GM12878 (cell line): ENCODE measurements at regions not wholly inside any gene's neighbourhood (a gene's known extent, or its start where the extent isn't known, plus 50 kb on each side); places are given as distances from the start of the nearest gene placed in this dataset.

Experiments
- ATAC-seq: fragments of 200-7000 bp; cut with Tn5 transposase; 3 replicates; pipeline ENCODE4 v1.9.1; 2020; ENCODE audit warnings: mild to moderate bottlenecking, moderate library complexity
- BruUV-seq: library from RNA; stranded (reverse); fragments of 400-500 nt; replicated peaks from 2 replicates; lab custom pipeline; 2021; lab: Mats Ljungman, UMichigan
- CTCF ChIA-PET: fragments of 300-600 bp; sonication (Branson Sonifier 250); formaldehyde crosslinking; extraction: SDS; loops from one replicate; lab custom pipeline; 2021; ENCODE audit warnings: inconsistent platforms; lab: Yijun Ruan, JAX
- POLR2A ChIA-PET: fragments of 350-600 bp; formaldehyde crosslinking; extraction: SDS; loops from one replicate; lab custom pipeline; 2021; ENCODE audit warnings: inconsistent platforms; lab: Charles Lee
- RAD21 ChIA-PET: fragments of 300-600 bp; sonication (Branson Sonifier 250); formaldehyde crosslinking; loops from one replicate; lab custom pipeline; 2023; ENCODE audit warnings: antibody characterized with exemption; ENCODE audit not compliant: unreplicated experiment; lab: Charles Lee
- SMC1A ChIA-PET: fragments of 300-600 bp; sonication (Branson Sonifier 250); formaldehyde crosslinking; loops from one replicate; lab custom pipeline; 2023; ENCODE audit not compliant: unreplicated experiment, uncharacterized antibody; lab: Charles Lee
- DNase-seq: peaks from one replicate; pipeline ENCODE4 v3.0.0-alpha.2; 2011; ENCODE audit warnings: low read depth, low spot score
- FAIRE-seq: peaks from 3 replicates; lab custom pipeline; 2011; peaks lifted over from hg19 to GRCh38; lab: Jason Lieb, UNC
- H2AFZ ChIP-seq: 2 replicates; pipeline ENCODE4 v1.6.0; 2011; ENCODE audit warnings: low read depth, low read length, control low read depth; ENCODE audit not compliant: control insufficient read depth
- H3K27ac ChIP-seq: 2 replicates; pipeline ENCODE4 v1.5.1; 2011; ENCODE audit warnings: control low read depth; ENCODE audit not compliant: control insufficient read depth, insufficient read depth
- H3K27me3 ChIP-seq, 2 experiments: replicated peaks in 1 of 2; 2 replicates each; pipeline versions ENCODE4 v1.6.0 to v1.6.1; 2011; ENCODE audit warnings: low read length in 1 of 2; ENCODE audit not compliant: control insufficient read depth in 2 of 2, insufficient read depth in 2 of 2
- H3K36me3 ChIP-seq, 2 experiments: 2 replicates each; pipeline ENCODE4 v1.5.1; 2011; ENCODE audit warnings: low read length in 1 of 2; ENCODE audit not compliant: control insufficient read depth in 2 of 2, insufficient read depth in 2 of 2
- H3K4me1 ChIP-seq: 2 replicates; pipeline ENCODE4 v1.6.1; 2011; ENCODE audit warnings: mild to moderate bottlenecking, low read length, moderate library complexity, mixed read lengths; ENCODE audit not compliant: control insufficient read depth, insufficient read depth
- H3K4me2 ChIP-seq: 2 replicates; pipeline ENCODE4 v1.6.0; 2011; ENCODE audit warnings: control low read depth; ENCODE audit not compliant: control insufficient read depth, insufficient read depth
- H3K4me3 ChIP-seq: fragments of 200-600 bp; sonication (generic); 2 replicates; pipeline ENCODE4 v1.5.1; 2016
- H3K79me2 ChIP-seq: 2 replicates; pipeline ENCODE4 v1.6.0; 2011; ENCODE audit warnings: low read length; ENCODE audit not compliant: control insufficient read depth, insufficient read depth
- H3K9ac ChIP-seq: 2 replicates; pipeline ENCODE4 v1.8.0; 2011; ENCODE audit warnings: low read length, control low read depth, mixed read lengths; ENCODE audit not compliant: control insufficient read depth, insufficient read depth
- H3K9me3 ChIP-seq: replicated peaks from 3 replicates; pipeline ENCODE4 v1.5.1; 2011; ENCODE audit warnings: mild to moderate bottlenecking, low read length; ENCODE audit not compliant: control insufficient read depth, insufficient read depth
- H4K20me1 ChIP-seq: 2 replicates; pipeline ENCODE4 v1.6.0; 2011; ENCODE audit not compliant: control insufficient read depth, insufficient read depth
- CBX3 ChIP-seq: fragments of 200-600 bp; sonication (generic); IDR thresholded peaks from 2 replicates; pipeline ENCODE4 v1.6.1; 2016; ENCODE audit warnings: low read depth, borderline replicate concordance
- GABPA ChIP-seq: IDR thresholded peaks from 2 replicates; pipeline ENCODE4 v1.6.1; 2014; ENCODE audit warnings: antibody characterized with exemption, low read depth, mild to moderate bottlenecking, inconsistent platforms
- HDGF ChIP-seq: fragments of 450-650 bp; IDR thresholded peaks from 2 replicates; pipeline ENCODE4 v1.6.1; 2016; ENCODE audit warnings: antibody characterized with exemption
- KAT2A ChIP-seq: conservative IDR thresholded peaks from 2 replicates; pipeline ENCODE4 v1.6.1; 2011; ENCODE audit warnings: low read depth, low read length; ENCODE audit not compliant: control insufficient read depth
- LARP7 ChIP-seq: fragments of 450-650 bp; IDR thresholded peaks from 2 replicates; pipeline ENCODE4 v1.6.1; 2017; ENCODE audit warnings: mild to moderate bottlenecking
- NFIC ChIP-seq: IDR thresholded peaks from 2 replicates; pipeline ENCODE4 v1.6.1; 2012; ENCODE audit warnings: low read depth, mild to moderate bottlenecking, inconsistent platforms, low read length, moderate library complexity
- NR2C1 ChIP-seq: fragments of 450-650 bp; IDR thresholded peaks from 2 replicates; pipeline ENCODE4 v1.6.1; 2017; ENCODE audit warnings: antibody characterized with exemption, mild to moderate bottlenecking, moderate library complexity
- NR2F1 ChIP-seq: fragments of 450-650 bp; conservative IDR thresholded peaks from 2 replicates; pipeline ENCODE4 v1.6.1; 2017; ENCODE audit warnings: mild to moderate bottlenecking
- PKNOX1 ChIP-seq: fragments of 450-650 bp; IDR thresholded peaks from 2 replicates; pipeline ENCODE4 v1.6.1; 2016; ENCODE audit warnings: mild to moderate bottlenecking
- PML ChIP-seq: IDR thresholded peaks from 2 replicates; pipeline ENCODE4 v1.6.1; 2012; ENCODE audit warnings: low read length, inconsistent platforms
- SMAD5 ChIP-seq: IDR thresholded peaks from 2 replicates; pipeline ENCODE4 v1.6.1; 2016; ENCODE audit warnings: antibody characterized with exemption, low read depth
- TBL1XR1 ChIP-seq: IDR thresholded peaks from 2 replicates; pipeline ENCODE4 v1.6.1; 2012; ENCODE audit warnings: low read depth, low read length, improper control_type of control experiment
- TCF7 ChIP-seq: IDR thresholded peaks from 2 replicates; pipeline ENCODE4 v1.6.1; 2014; ENCODE audit warnings: antibody characterized with exemption, borderline replicate concordance
- WGBS: methylation state at CpG from one replicate; pipeline ENCODE4 v1.1.6; 2016; ENCODE audit warnings: low lambda C conversion rate; ENCODE audit not compliant: insufficient replicate concordance, insufficient coverage; ENCODE audit errors: missing lambda C conversion rate; 5-methylcytosine and 5-hydroxymethylcytosine counted together
- in situ Hi-C: fragments of 300-500 bp; cut with MboI; formaldehyde crosslinking; loops from 9 replicates; pipeline ENCODE4 v1.14.3; 2018; ENCODE audit warnings: mixed read lengths
- intact Hi-C: fragments of 100-400 bp; cut with micrococcal nuclease; formaldehyde crosslinking; loops from one replicate; pipeline ENCODE4 v1.14.2; 2022; ENCODE audit not compliant: unreplicated experiment
- TF ChIP-seq, protein P1 (sequence below): fragments of 450-650 bp; IDR thresholded peaks from 2 replicates; pipeline ENCODE4 v1.6.1; 2016; ENCODE audit warnings: mild to moderate bottlenecking

GRCh38 chr7:130995252-130996081, 261.5 kb upstream of the KLF14 start:
- CTCF ChIA-PET = interaction anchor here (0.5 to 8.1 kb wide), 9 partner anchors 9 to 633 kb away, joined by 3 to 91 read pairs (median 11); no protein-coding TSS in a partner anchor
- SMC1A ChIA-PET = interaction anchor here (0.5 to 4.7 kb wide), 24 partner anchors 9 to 98 kb away, joined by 3 to 49 read pairs (median 4); no protein-coding TSS in a partner anchor
- intact Hi-C loops = loop anchor here (1.0 kb wide), 1 partner anchor 36 kb away; no protein-coding TSS in a partner anchor
- H3K9me3 ChIP-seq = no peaks in the 10 kb centered on the region
- H2AFZ ChIP-seq = no peak overlapping the region
- ATAC-seq = no peak
- WGBS = 85% methylated on average over 10 of the region's 10 CpGs
- no peak for FAIRE-seq
- no peaks in the 10 kb centered on the region for H4K20me1 ChIP-seq
- POLR2A ChIA-PET = interaction anchor here (1.1 to 2.5 kb wide), 2 partner anchors 13 to 33 kb away, joined by 5 to 10 read pairs; no protein-coding TSS in a partner anchor
- no peaks in the 10 kb centered on the region; a peak in 2 of 4 replicates for H3K36me3 ChIP-seq
- H3K9ac ChIP-seq = no peak overlapping the region
- H3K4me2 ChIP-seq = no peak overlapping the region
- H3K27ac ChIP-seq = no peak overlapping the region
- no TSS peak for BruUV-seq
- no peak for TF ChIP-seq LARP7
- no peak for TF ChIP-seq NFIC
- TF ChIP-seq KAT2A = no peak
- no peak for TF ChIP-seq PKNOX1
- no peak for TF ChIP-seq NR2C1
- no peak for TF ChIP-seq CBX3
- TF ChIP-seq GABPA = no peak
- no peak for TF ChIP-seq TCF7
- TF ChIP-seq NR2F1 = no peak
- TF ChIP-seq, protein P1, sequence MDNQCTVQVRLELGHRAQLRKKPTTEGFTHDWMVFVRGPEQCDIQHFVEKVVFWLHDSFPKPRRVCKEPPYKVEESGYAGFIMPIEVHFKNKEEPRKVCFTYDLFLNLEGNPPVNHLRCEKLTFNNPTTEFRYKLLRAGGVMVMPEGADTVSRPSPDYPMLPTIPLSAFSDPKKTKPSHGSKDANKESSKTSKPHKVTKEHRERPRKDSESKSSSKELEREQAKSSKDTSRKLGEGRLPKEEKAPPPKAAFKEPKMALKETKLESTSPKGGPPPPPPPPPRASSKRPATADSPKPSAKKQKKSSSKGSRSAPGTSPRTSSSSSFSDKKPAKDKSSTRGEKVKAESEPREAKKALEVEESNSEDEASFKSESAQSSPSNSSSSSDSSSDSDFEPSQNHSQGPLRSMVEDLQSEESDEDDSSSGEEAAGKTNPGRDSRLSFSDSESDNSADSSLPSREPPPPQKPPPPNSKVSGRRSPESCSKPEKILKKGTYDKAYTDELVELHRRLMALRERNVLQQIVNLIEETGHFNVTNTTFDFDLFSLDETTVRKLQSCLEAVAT = no peak
- TF ChIP-seq SMAD5 = no peak
- TF ChIP-seq HDGF = no peak
- TF ChIP-seq PML = no peak
- TF ChIP-seq TBL1XR1 = no peak
- RAD21 ChIA-PET = interaction anchor here (0.8 to 3.4 kb wide), 8 partner anchors 8 to 81 kb away, joined by 3 to 35 read pairs (median 8); no protein-coding TSS in a partner anchor
- peaks cover 18% of the 10 kb centered on the region for H3K4me1 ChIP-seq
- no peak overlapping the region for H3K4me3 ChIP-seq
- DNase-seq = no peak
- in situ Hi-C loops = no loop called here
- H3K27me3 ChIP-seq = no peaks in the 10 kb centered on the region
- peaks cover 2% of the 10 kb centered on the region for H3K79me2 ChIP-seq
